Endodermal cell (in vitro differentiated cells): ENCODE measurements at regions not wholly inside any gene's neighbourhood (a gene's known extent, or its start where the extent isn't known, plus 50 kb on each side); places are given as distances from the start of the nearest gene placed in this dataset.

Experiments used
- DNase-seq: peaks from one replicate; pipeline ENCODE4 v3.0.0-alpha.2; 2017
- H3K27ac ChIP-seq: 2 replicates; pipeline ENCODE4 v1.5.1; 2013; ENCODE audit warnings: mild to moderate bottlenecking, low read depth, low read length, moderate library complexity
- H3K27me3 ChIP-seq: 2 replicates; pipeline ENCODE4 v1.6.1; 2013; ENCODE audit warnings: mild to moderate bottlenecking, low read length, moderate library complexity; ENCODE audit not compliant: insufficient read depth, control insufficient read depth, poor library complexity, severe bottlenecking
- H3K36me3 ChIP-seq: 2 replicates; pipeline ENCODE4 v1.7.0; 2013; ENCODE audit warnings: mild to moderate bottlenecking, low read length, moderate library complexity; ENCODE audit not compliant: control insufficient read depth, insufficient read depth
- H3K4me1 ChIP-seq: one replicate; pipeline ENCODE4 v1.7.0; 2013; ENCODE audit warnings: low read length; ENCODE audit not compliant: control insufficient read depth, insufficient read depth
- H3K4me3 ChIP-seq: 2 replicates; pipeline ENCODE4 v1.5.1; 2013; ENCODE audit warnings: mild to moderate bottlenecking, low read length, moderate library complexity
- H3K9ac ChIP-seq: 2 replicates; pipeline ENCODE4 v1.6.1; 2013; ENCODE audit warnings: mild to moderate bottlenecking, low read length, moderate library complexity; ENCODE audit not compliant: poor library complexity, severe bottlenecking; ENCODE audit errors: extremely low read depth
- H3K9me3 ChIP-seq: 2 replicates; pipeline ENCODE4 v1.6.1; 2013; ENCODE audit warnings: mild to moderate bottlenecking, low read length, moderate library complexity; ENCODE audit not compliant: control insufficient read depth
- H3K27ac Mint-ChIP-seq: 2 replicates; pipeline ENCODE4 v1.8.0; 2020; ENCODE audit warnings: mixed read lengths
- H3K27me3 Mint-ChIP-seq: 2 replicates; pipeline ENCODE4 v1.8.0; 2021; ENCODE audit warnings: mild to moderate bottlenecking, mixed read lengths; ENCODE audit not compliant: insufficient read depth
- H3K36me3 Mint-ChIP-seq: 2 replicates; pipeline ENCODE4 v1.8.0; 2020; ENCODE audit warnings: low read depth, mixed read lengths
- H3K4me1 Mint-ChIP-seq: 2 replicates; pipeline ENCODE4 v1.8.0; 2020; ENCODE audit warnings: mixed read lengths
- H3K4me3 Mint-ChIP-seq: 2 replicates; pipeline ENCODE4 v1.8.0; 2020; ENCODE audit warnings: mild to moderate bottlenecking, moderate library complexity, mixed read lengths
- H3K9me3 Mint-ChIP-seq: 2 replicates; pipeline ENCODE4 v1.8.0; 2020; ENCODE audit warnings: mild to moderate bottlenecking, mixed read lengths
- WGBS, 2 experiments: methylation state at CpG; one replicate each; pipeline versions ENCODE4 v1.1.5 to v1.1.7; 2013; ENCODE audit warnings: missing lambda C conversion rate in 2 of 2, mixed read lengths in 1 of 2; ENCODE audit not compliant: insufficient coverage in 1 of 2, insufficient read length in 1 of 2; 5-methylcytosine and 5-hydroxymethylcytosine counted together
- TF ChIP-seq, protein P1 (sequence below): fragments of 200-600 bp; sonication (generic); conservative IDR thresholded peaks from 2 replicates; pipeline ENCODE4 v1.5.0; 2021; ENCODE audit warnings: antibody characterized with exemption, mild to moderate bottlenecking

DNA sequence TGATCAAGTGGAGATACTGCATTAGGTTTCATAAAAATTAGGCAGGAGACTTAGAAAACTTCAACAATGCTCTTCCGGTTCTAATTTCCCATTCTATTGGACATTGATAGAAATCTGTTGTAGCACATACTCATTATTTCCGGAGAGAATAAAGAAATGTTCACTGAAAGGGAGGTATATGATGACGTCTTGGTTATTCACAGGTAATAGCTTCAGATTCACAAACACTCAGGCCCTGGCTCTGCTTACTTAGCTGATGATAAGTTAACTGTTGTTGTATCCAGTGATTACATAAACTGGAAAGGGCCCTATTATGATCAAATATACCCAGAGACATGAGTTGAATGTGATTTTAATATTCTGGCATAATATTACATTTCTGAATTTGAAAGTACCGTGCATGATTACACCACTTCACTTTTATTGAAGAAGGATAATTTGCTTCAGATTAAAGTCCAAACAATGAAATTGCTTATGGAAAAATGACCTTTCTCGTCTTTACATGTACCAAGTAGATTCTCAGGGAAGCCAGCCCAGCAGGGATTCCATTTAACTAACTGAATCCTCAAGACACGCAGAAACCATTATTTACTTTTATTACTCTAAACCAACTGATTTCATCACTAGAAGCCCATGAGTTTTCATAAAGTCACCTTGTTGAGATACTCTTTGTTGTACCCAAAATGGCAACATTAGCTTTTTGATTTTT is 288.0 kb upstream of the PITRM1 start:
- DNase-seq: no peak
- H3K4me3 ChIP-seq: no peak overlapping the region
- H3K27ac Mint-ChIP-seq: no peak overlapping the region
- H3K27ac ChIP-seq: no peak overlapping the region
- no peaks in the 10 kb centered on the region for H3K27me3 Mint-ChIP-seq
- TF ChIP-seq, protein P1, sequence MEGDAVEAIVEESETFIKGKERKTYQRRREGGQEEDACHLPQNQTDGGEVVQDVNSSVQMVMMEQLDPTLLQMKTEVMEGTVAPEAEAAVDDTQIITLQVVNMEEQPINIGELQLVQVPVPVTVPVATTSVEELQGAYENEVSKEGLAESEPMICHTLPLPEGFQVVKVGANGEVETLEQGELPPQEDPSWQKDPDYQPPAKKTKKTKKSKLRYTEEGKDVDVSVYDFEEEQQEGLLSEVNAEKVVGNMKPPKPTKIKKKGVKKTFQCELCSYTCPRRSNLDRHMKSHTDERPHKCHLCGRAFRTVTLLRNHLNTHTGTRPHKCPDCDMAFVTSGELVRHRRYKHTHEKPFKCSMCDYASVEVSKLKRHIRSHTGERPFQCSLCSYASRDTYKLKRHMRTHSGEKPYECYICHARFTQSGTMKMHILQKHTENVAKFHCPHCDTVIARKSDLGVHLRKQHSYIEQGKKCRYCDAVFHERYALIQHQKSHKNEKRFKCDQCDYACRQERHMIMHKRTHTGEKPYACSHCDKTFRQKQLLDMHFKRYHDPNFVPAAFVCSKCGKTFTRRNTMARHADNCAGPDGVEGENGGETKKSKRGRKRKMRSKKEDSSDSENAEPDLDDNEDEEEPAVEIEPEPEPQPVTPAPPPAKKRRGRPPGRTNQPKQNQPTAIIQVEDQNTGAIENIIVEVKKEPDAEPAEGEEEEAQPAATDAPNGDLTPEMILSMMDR: no peak
- peaks cover 28% of the 10 kb centered on the region for H3K9me3 Mint-ChIP-seq
- H3K27me3 ChIP-seq: no peaks in the 10 kb centered on the region
- H3K9ac ChIP-seq: no peak overlapping the region
- H3K36me3 Mint-ChIP-seq: peaks cover 6% of the 10 kb centered on the region
- H3K9me3 ChIP-seq: no peaks in the 10 kb centered on the region
- no peaks in the 10 kb centered on the region for H3K4me1 ChIP-seq
- WGBS, 2 experiments: 93 to 95% methylated on average over 4 to 6 of the region's 6 CpGs
- H3K4me3 Mint-ChIP-seq: no peak overlapping the region
- no peaks in the 10 kb centered on the region for H3K4me1 Mint-ChIP-seq
- H3K36me3 ChIP-seq: no peaks in the 10 kb centered on the region

DNA sequence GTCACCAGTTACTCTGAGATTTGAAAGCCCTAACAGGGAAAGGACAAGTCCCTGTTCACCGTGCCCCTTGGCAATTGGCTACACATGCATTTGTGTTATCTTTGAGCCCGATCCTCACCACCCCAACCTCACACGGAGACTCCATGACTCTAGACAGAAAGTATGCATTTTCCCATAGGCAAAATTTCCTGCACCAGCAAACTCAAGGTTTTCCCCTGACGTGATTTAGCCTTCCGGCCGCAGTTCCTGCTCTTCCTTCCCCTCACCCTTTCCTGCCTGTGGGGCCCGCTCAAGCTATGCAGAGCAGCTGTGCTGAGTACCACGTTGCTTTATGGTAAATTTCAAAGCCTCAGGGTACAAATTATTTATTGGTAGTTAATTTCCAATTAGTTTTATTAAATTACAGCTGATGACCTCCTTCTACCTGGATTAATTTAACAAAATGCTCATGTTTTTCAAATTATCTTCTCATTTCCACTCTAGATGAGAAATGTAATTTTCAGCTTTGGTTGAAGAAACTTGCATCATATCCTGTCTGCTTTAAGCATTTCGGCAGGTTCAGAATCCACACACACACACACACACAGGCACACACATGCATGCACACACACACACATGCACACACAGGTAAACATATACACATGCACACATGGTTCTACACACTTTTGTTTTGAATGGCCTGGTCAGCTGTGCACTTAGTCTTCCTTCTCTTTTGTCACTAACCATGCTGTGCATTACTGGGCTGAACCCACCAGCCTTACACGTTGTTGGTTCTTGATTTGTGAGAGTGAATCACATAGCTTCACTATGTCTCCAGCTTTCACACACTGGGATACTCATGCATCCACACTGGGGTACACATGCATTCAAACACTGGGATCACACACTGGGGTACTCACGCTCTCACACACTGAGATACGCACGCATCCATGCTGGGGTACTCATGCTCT is 283.1 kb upstream of the PITRM1 start:
- WGBS, 2 experiments: 91 to 97% methylated on average over 7 to 13 of the region's 13 CpGs
- TF ChIP-seq, protein P1: no peak
- no peak overlapping the region for H3K4me3 ChIP-seq
- DNase-seq: peak; percentile 27
- no peak overlapping the region for H3K9ac ChIP-seq
- Mint-ChIP-seq H3K36me3 (peaks cover 6% of the 10 kb centered on the region), H3K4me1 (peaks cover 23% of the 10 kb centered on the region), H3K27me3 (no peaks in the 10 kb centered on the region), H3K4me3 (no peak overlapping the region), H3K27ac (peak overlapping the region; percentile 29), H3K9me3 (peaks cover 28% of the 10 kb centered on the region)
- H3K9me3 ChIP-seq: no peaks in the 10 kb centered on the region
- H3K4me1 ChIP-seq: no peaks in the 10 kb centered on the region
- no peaks in the 10 kb centered on the region for H3K36me3 ChIP-seq
- H3K27me3 ChIP-seq: no peaks in the 10 kb centered on the region
- no peak overlapping the region for H3K27ac ChIP-seq

DNA sequence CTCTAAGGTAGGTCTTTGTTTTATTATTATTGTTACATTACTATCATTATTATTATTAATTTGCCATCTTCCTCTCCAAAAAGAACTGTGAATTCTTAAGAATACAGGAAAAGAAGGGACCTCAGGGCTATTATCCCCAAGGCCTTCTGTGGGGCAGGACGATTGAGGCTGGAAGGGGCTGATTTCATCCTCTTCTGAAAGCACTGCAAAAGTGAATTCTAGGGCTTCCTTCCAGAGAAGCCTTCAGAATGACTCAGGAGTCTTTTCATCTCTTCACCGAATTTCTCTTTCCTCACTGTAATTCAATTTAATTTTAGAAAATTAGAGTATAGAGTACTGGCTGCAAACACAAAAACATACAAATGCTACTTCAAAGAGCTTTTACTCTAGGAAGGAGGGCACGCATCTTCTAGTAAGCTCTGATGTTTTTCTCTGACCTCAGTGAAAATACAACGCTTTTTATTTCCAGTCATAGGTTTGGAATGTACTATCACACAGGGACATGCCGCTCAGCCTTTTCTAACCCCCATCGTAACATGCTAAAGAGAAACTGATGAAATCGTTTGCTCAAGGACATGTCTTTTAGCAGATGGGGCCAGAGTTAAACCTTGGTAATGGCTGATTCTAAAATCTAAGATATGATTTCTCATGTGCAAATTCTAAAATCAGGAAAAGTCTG is 280.2 kb upstream of the PITRM1 start:
- H3K4me1 ChIP-seq: no peaks in the 10 kb centered on the region
- no peak overlapping the region for H3K9ac ChIP-seq
- no peak overlapping the region for H3K4me3 ChIP-seq
- peak overlapping the region; percentile 23 for H3K27ac Mint-ChIP-seq
- peaks cover 21% of the 10 kb centered on the region for H3K9me3 Mint-ChIP-seq
- 59 to 69% methylated on average over 6 to 7 of the region's 7 CpGs for WGBS, 2 experiments
- H3K36me3 ChIP-seq: no peaks in the 10 kb centered on the region
- no peaks in the 10 kb centered on the region for H3K36me3 Mint-ChIP-seq
- no peak overlapping the region for H3K4me3 Mint-ChIP-seq
- no peak overlapping the region for H3K27ac ChIP-seq
- no peaks in the 10 kb centered on the region for H3K27me3 ChIP-seq
- H3K4me1 Mint-ChIP-seq: peaks cover 25% of the 10 kb centered on the region
- TF ChIP-seq, protein P1: peak; percentile 2
- H3K9me3 ChIP-seq: no peaks in the 10 kb centered on the region
- no peak for DNase-seq
- no peaks in the 10 kb centered on the region for H3K27me3 Mint-ChIP-seq
